ENCODE measurements at regions not wholly inside any gene's neighbourhood (a gene's known extent, or its start where the extent isn't known, plus 50 kb on each side); places are given as distances from the start of the nearest gene placed in this dataset.

DNA sequence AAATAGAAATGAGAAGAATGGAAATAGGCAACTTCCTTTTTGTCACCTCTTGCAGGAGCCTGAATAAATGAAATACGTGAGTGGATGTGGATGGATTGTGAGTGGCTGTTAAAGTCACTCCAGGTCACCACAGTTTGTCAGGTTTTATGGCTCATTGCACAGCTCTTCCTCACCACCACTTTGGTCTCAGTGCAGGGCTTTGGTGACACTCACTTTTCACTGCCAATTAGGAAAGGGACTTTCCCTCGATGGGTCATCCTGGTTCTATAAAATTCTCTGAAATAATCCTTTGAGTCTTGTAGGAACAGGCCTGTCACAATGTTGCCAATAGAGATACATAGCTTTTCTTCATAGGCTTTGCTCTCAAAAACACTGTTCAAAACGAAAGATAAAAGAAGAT, 172.4 kb upstream of the C11orf87 start:
- TF ChIP-seq, protein P1, sequence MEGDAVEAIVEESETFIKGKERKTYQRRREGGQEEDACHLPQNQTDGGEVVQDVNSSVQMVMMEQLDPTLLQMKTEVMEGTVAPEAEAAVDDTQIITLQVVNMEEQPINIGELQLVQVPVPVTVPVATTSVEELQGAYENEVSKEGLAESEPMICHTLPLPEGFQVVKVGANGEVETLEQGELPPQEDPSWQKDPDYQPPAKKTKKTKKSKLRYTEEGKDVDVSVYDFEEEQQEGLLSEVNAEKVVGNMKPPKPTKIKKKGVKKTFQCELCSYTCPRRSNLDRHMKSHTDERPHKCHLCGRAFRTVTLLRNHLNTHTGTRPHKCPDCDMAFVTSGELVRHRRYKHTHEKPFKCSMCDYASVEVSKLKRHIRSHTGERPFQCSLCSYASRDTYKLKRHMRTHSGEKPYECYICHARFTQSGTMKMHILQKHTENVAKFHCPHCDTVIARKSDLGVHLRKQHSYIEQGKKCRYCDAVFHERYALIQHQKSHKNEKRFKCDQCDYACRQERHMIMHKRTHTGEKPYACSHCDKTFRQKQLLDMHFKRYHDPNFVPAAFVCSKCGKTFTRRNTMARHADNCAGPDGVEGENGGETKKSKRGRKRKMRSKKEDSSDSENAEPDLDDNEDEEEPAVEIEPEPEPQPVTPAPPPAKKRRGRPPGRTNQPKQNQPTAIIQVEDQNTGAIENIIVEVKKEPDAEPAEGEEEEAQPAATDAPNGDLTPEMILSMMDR (IDR thresholded peaks at IDR 0.05; ENCODE audit: borderline replicate concordance, extremely low read depth, low read length, poor library complexity, severe bottlenecking) = no peak
- TF ChIP-seq EZH2 (IDR thresholded peaks at IDR 0.05; ENCODE audit: borderline replicate concordance, low read depth, low read length, severe bottlenecking) = no peak
